ENCODE measurements at regions not wholly inside any gene's neighbourhood (a gene's known extent, or its start where the extent isn't known, plus 50 kb on each side); places are given as distances from the start of the nearest gene placed in this dataset.

DNA sequence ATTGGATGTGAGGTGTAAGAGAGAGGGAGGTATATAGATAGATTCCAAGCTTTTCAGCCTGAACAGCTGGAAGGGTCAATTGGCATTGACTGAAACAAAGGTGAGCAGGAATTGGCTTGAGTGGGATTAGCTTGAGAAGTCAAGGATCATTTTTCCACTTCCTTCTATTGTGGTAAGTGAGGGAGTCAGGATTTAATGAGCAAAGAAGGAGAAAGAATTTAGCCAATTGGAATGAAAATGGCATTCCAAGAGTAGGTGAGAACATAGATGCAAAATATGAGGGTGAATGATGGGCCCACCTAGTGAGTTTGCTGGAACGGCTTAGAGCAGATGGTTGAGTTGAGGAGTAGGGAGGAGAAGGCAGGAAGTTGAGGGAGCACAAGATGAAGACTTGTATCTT, 56.5 kb upstream of the ETV6 start:
- no peak for TF ChIP-seq POLR2AphosphoS5 (IDR thresholded peaks at IDR 0.05; ENCODE audit: insufficient read depth in 1 of 2, low read depth in 1 of 2)
- TF ChIP-seq CTCF (IDR thresholded peaks at IDR 0.05), result no peak

Data from vagina (tissue), 2 donors.